ENCODE measurements at regions not wholly inside any gene's neighbourhood (a gene's known extent, or its start where the extent isn't known, plus 50 kb on each side); places are given as distances from the start of the nearest gene placed in this dataset.
"Not testable (repeated sequence)": the region's sequence is repeated elsewhere in the genome, so short reads cannot be mapped to it uniquely, and the experiment has no call there.

- DNase-seq, result no peak
Observed at GRCh38 chr7:28330384-28331070, 81.8 kb upstream of the CREB5 start.

GRCh38 chr7:28332046-28332445, 80.3 kb upstream of the CREB5 start:
- no peak for DNase-seq

GRCh38 chr7:28333548-28333947, 78.8 kb upstream of the CREB5 start:
- DNase-seq, result not testable (repeated sequence)

- no peak for DNase-seq
Observed at GRCh38 chr7:28336806-28337205, 75.5 kb upstream of the CREB5 start.

GRCh38 chr7:28338041-28338440, 74.3 kb upstream of the CREB5 start:
- DNase-seq, result no peak

- no peak for DNase-seq
Observed at GRCh38 chr7:28343462-28343861, 68.9 kb upstream of the CREB5 start.

- DNase-seq, result no peak
Observed at GRCh38 chr7:28346256-28346655, 66.1 kb upstream of the CREB5 start.

- no peak for DNase-seq
Observed at GRCh38 chr7:28346676-28347363, 65.5 kb upstream of the CREB5 start.

- no peak for DNase-seq
Observed at GRCh38 chr7:28347475-28348318, 64.6 kb upstream of the CREB5 start.

GRCh38 chr7:28348636-28349035, 63.7 kb upstream of the CREB5 start:
- DNase-seq, result no peak

- no peak for DNase-seq
Observed at GRCh38 chr7:28349637-28350036, 62.7 kb upstream of the CREB5 start.

- DNase-seq, result no peak
Observed at GRCh38 chr7:28350662-28351061, 61.7 kb upstream of the CREB5 start.

- DNase-seq, result no peak
Observed at GRCh38 chr7:28351450-28351849, 60.9 kb upstream of the CREB5 start.

GRCh38 chr7:28354601-28355402, 57.5 kb upstream of the CREB5 start:
- DNase-seq, result no peak

GRCh38 chr7:28355635-28356319, 56.5 kb upstream of the CREB5 start:
- DNase-seq, result no peak

GRCh38 chr7:28356619-28357018, 55.7 kb upstream of the CREB5 start:
- no peak for DNase-seq

GRCh38 chr7:28358423-28358868, 53.9 kb upstream of the CREB5 start:
- no peak for DNase-seq

- no peak for DNase-seq
Observed at GRCh38 chr7:28360739-28361138, 51.6 kb upstream of the CREB5 start.

- DNase-seq, result no peak
Observed at GRCh38 chr7:28361551-28361950, 50.8 kb upstream of the CREB5 start.

GRCh38 chr7:28362182-28362581, 50.1 kb upstream of the CREB5 start:
- DNase-seq, result no peak
